Fibroblast of villous mesenchyme (primary cell): ENCODE measurements at regions not wholly inside any gene's neighbourhood (a gene's known extent, or its start where the extent isn't known, plus 50 kb on each side); places are given as distances from the start of the nearest gene placed in this dataset.

ENCODE experiments used
- DNase-seq: peaks from one replicate; pipeline ENCODE4 v3.0.0-alpha.2; 2010; ENCODE audit warnings: low read depth
- H3K4me3 ChIP-seq: 2 replicates; pipeline ENCODE4 v1.5.1; 2011; ENCODE audit warnings: low read depth, mild to moderate bottlenecking, low read length
- TF ChIP-seq, protein P1 (sequence below): IDR thresholded peaks from 2 replicates; pipeline ENCODE4 v1.5.1; 2012; ENCODE audit warnings: low read depth, mild to moderate bottlenecking, low read length; ENCODE audit not compliant: insufficient read depth

DNA sequence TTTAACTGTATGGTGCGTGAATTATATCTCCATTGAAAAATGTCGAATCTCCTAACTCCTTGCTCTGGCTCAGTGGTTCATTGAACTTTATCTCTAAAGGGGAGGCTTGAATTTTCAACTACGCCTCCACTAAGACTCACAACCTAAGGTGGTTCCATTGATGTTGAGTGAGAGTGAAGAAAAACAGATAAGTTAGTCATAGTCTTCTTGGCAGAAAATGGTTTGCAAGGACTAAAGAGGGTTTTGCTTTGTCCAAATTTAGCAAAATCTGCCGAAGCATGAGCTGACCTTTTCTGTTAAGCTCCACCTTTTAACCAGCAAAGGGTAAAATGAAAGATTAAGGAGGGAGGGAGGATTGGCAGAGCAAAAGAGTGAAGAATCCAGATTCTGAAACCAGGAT, 290.2 kb upstream of the SPTLC3 start:
- no peak for DNase-seq
- no peak overlapping the region for H3K4me3 ChIP-seq
- TF ChIP-seq, protein P1, sequence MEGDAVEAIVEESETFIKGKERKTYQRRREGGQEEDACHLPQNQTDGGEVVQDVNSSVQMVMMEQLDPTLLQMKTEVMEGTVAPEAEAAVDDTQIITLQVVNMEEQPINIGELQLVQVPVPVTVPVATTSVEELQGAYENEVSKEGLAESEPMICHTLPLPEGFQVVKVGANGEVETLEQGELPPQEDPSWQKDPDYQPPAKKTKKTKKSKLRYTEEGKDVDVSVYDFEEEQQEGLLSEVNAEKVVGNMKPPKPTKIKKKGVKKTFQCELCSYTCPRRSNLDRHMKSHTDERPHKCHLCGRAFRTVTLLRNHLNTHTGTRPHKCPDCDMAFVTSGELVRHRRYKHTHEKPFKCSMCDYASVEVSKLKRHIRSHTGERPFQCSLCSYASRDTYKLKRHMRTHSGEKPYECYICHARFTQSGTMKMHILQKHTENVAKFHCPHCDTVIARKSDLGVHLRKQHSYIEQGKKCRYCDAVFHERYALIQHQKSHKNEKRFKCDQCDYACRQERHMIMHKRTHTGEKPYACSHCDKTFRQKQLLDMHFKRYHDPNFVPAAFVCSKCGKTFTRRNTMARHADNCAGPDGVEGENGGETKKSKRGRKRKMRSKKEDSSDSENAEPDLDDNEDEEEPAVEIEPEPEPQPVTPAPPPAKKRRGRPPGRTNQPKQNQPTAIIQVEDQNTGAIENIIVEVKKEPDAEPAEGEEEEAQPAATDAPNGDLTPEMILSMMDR, result no peak

GRCh38 chr20:12721636-12722035, 287.1 kb upstream of the SPTLC3 start:
- DNase-seq, result no peak
- TF ChIP-seq, protein P1, result no peak
- H3K4me3 ChIP-seq, result no peak overlapping the region

DNA sequence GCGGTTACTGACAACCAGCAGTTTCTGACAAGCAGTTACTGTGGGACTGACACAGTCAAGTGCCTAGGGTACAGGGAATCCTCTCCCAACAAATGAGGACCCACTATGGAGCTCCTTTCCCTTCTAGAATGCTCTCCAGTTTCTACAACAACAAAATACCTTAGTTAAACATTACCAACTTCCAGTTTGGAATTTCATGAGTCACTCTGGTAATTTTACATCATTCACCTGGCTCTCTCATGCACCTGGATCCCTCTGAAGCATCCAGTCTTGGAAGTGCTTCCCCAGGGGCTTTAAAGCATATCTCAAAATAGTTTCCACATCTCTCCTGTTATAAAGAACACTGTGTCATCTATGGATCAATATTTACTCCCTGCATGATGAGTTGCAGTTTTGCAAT, 286.7 kb upstream of the SPTLC3 start:
- no peak overlapping the region for H3K4me3 ChIP-seq
- TF ChIP-seq, protein P1, result no peak
- DNase-seq, result no peak

- DNase-seq, result no peak
- H3K4me3 ChIP-seq, result no peak overlapping the region
Measured at GRCh38 chr20:12723811-12724210, 285.0 kb upstream of the SPTLC3 start.

GRCh38 chr20:12728782-12729181, 280.0 kb upstream of the SPTLC3 start:
- H3K4me3 ChIP-seq, result no peak overlapping the region
- DNase-seq, result no peak
- TF ChIP-seq, protein P1, result no peak

More at GRCh38 chr20:12723811-12724210, 285.0 kb upstream of the SPTLC3 start:
- TF ChIP-seq, protein P1, result no peak

DNA sequence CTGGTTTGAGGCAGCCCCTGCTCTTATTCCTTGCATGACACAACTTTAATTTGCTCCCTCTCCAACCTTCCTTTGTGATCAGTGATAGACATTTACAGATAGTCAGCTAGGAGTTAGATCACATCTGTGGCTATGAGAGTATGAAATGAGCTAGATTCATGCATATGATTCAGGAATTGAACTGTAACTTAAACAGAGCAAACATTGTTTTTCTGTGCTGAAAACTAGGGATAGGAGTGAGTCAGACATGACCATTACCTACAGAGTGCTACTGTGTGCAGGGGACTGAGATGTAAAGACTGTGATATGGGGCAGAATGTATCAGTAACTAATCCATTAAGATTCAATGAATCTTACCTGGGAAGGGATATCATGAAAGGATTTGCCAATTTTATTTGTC, 279.4 kb upstream of the SPTLC3 start:
- TF ChIP-seq, protein P1, result no peak
- no peak overlapping the region for H3K4me3 ChIP-seq
- no peak for DNase-seq

DNA sequence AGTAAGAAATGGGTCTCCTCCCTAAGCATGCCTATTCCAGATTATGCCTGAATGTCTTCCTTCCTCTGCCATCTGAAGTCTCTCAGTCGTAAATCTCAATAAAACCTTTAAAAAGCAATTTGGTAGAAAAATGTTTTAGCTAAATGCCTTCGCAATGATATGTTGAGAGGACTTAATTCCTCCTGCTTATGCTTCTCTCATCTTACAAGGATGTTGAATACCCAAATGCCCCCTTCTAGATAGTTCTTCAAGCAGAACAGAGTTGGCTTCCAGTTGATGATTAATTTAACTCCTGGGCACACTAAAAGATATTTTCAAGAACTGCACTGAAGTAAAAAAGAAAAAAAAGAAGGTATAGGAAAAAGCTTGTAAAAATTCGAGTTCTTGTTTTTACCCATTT, 275.0 kb upstream of the SPTLC3 start:
- no peak overlapping the region for H3K4me3 ChIP-seq
- DNase-seq, result no peak
- TF ChIP-seq, protein P1, result no peak
